ENCODE measurements at regions not wholly inside any gene's neighbourhood (a gene's known extent, or its start where the extent isn't known, plus 50 kb on each side); places are given as distances from the start of the nearest gene placed in this dataset.

DNA sequence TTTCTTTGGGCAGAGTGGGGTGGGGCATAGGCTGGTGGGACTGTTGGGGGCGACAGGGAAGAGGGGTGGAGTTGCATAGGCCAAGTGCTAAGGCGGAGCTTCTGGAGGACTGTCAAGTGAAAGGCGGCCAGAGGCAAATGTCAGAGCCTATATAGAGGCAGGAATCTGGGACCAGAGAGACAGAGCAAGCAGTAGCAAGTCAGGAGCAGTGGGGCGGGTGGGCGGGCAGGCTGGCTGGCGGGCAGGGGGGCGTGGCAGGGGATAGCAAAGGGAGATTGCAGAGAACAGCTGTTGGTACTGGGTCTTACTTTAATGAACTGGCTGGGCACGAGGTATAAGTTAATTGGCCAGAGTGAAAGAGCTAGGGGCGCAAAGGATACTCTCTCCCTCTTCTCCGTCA lies 89.8 kb downstream of the RTL9 start (continued):
- TF ChIP-seq, protein P1, sequence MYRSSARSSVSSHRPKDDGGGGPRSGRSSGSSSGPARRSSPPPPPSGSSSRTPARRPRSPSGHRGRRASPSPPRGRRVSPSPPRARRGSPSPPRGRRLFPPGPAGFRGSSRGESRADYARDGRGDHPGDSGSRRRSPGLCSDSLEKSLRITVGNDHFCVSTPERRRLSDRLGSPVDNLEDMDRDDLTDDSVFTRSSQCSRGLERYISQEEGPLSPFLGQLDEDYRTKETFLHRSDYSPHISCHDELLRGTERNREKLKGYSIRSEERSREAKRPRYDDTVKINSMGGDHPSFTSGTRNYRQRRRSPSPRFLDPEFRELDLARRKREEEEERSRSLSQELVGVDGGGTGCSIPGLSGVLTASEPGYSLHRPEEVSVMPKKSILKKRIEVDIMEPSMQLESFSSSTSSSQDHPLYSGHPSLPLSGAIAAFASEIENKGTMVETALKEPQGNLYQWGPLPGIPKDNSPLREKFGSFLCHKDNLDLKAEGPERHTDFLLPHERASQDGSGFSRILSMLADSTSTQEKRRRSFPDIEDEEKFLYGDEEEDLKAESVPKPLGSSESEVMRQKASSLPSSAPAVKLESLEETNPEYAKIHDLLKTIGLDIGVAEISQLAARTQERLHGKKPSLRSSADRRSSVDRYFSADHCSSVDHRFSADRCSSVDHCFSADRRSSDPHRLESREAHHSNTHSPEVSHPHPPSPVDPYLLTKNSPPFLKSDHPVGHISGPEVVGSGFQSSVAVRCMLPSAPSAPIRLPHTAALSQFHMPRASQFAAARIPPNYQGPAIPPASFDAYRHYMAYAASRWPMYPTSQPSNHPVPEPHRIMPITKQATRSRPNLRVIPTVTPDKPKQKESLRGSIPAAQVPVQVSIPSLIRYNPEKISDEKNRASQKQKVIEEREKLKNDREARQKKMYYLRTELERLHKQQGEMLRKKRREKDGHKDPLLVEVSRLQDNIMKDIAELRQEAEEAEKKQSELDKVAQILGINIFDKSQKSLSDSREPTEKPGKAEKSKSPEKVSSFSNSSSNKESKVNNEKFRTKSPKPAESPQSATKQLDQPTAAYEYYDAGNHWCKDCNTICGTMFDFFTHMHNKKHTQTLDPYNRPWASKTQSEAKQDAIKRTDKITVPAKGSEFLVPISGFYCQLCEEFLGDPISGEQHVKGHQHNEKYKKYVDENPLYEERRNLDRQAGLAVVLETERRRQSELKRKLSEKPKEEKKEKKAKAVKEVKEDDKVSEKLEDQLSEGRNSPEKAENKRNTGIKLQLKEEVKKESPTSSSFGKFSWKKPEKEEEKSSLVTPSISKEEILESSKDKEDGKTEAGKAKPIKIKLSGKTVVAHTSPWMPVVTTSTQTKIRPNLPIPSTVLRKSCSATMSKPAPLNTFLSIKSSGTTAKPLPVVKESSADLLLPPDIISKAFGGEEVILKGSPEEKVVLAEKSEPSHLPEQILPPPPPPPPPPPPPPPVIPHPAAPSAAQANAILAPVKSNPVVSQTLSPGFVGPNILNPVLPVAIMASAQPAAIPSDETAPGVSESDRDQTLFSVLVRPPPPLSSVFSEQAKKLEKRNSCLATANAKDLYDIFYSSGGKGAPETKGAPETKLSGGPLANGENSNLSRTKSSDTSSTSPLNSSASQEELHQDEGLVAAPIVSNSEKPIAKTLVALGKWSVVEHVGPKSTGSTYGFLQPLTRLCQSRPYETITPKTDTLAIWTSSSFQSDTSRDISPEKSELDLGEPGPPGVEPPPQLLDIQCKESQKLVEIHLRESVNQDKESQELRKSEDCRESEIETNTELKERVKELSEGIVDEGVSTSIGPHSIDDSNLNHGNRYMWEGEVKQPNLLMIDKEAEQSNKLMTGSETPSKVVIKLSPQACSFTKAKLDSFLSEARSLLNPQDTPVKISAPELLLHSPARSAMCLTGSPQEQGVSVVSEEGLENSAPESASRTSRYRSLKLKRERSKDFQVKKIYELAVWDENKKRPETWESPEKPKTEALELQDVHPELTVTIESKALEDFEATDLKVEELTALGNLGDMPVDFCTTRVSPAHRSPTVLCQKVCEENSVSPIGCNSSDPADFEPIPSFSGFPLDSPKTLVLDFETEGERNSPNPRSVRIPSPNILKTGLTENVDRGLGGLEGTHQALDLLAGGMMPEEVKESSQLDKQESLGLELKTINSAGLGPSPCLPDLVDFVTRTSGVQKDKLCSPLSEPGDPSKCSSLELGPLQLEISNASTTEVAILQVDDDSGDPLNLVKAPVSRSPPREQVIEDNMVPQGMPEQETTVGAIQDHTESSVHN (IDR thresholded peaks at IDR 0.05; ENCODE audit: borderline replicate concordance in 1 of 2, low read depth in 1 of 2) = no peak
- TF ChIP-seq L3MBTL2 (IDR thresholded peaks at IDR 0.05) = no peak
- TF ChIP-seq TAL1 (IDR thresholded peaks at IDR 0.05) = no peak
- no peak for TF ChIP-seq EGR1 (conservative IDR thresholded peaks at IDR 0.05)
- no peak for TF ChIP-seq STAT5A (IDR thresholded peaks at IDR 0.05; ENCODE audit: borderline replicate concordance, low read length)
- TF ChIP-seq, protein P2, sequence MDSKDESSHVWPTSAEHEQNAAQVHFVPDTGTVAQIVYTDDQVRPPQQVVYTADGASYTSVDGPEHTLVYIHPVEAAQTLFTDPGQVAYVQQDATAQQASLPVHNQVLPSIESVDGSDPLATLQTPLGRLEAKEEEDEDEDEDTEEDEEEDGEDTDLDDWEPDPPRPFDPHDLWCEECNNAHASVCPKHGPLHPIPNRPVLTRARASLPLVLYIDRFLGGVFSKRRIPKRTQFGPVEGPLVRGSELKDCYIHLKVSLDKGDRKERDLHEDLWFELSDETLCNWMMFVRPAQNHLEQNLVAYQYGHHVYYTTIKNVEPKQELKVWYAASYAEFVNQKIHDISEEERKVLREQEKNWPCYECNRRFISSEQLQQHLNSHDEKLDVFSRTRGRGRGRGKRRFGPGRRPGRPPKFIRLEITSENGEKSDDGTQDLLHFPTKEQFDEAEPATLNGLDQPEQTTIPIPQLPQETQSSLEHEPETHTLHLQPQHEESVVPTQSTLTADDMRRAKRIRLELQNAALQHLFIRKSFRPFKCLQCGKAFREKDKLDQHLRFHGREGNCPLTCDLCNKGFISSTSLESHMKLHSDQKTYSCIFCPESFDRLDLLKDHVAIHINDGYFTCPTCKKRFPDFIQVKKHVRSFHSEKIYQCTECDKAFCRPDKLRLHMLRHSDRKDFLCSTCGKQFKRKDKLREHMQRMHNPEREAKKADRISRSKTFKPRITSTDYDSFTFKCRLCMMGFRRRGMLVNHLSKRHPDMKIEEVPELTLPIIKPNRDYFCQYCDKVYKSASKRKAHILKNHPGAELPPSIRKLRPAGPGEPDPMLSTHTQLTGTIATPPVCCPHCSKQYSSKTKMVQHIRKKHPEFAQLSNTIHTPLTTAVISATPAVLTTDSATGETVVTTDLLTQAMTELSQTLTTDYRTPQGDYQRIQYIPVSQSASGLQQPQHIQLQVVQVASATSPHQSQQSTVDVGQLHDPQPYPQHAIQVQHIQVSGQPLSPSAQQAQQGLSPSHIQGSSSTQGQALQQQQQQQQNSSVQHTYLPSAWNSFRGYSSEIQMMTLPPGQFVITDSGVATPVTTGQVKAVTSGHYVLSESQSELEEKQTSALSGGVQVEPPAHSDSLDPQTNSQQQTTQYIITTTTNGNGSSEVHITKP (IDR thresholded peaks at IDR 0.05; ENCODE audit: partially characterized antibody) = no peak
- no peak for TF ChIP-seq ZKSCAN8 (CRISPR knock-in tag; IDR thresholded peaks at IDR 0.05)
- no peak for TF ChIP-seq CBX5 (IDR thresholded peaks at IDR 0.05; ENCODE audit: borderline replicate concordance, low read depth)
